Ovary (tissue), 7 donors: ENCODE measurements at regions not wholly inside any gene's neighbourhood (a gene's known extent, or its start where the extent isn't known, plus 50 kb on each side); places are given as distances from the start of the nearest gene placed in this dataset.

Experiments
- DNase-seq, 5 donors: peaks; one replicate each; pipeline ENCODE4 v3.0.0-alpha.2; 2019 to 2020
- H3K27ac ChIP-seq, 2 donors: fragments of 200-600 bp; one replicate each; pipeline versions ENCODE4 v1.5.1 to v1.8.0; 2019 to 2022
- H3K27me3 ChIP-seq: fragments of 200-600 bp; one replicate; pipeline ENCODE4 v1.8.0; 2022
- H3K36me3 ChIP-seq: fragments of 200-600 bp; sonication (generic); one replicate; pipeline ENCODE4 v1.5.1; 2019
- H3K4me1 ChIP-seq: one replicate; pipeline ENCODE4 v1.8.1; 2013; ENCODE audit warnings: mild to moderate bottlenecking, moderate library complexity; ENCODE audit not compliant: insufficient read depth
- H3K4me3 ChIP-seq: fragments of 200-600 bp; sonication (generic); one replicate; pipeline ENCODE4 v1.5.1; 2017
- H3K9me3 ChIP-seq, 2 donors: fragments of 200-600 bp in 1 of 2; sonication (generic) in 1 of 2; one replicate each; pipeline versions ENCODE4 v1.5.1 to v1.8.1; 2013 to 2019; ENCODE audit warnings: mild to moderate bottlenecking in 1 of 2, moderate library complexity in 1 of 2
- CTCF ChIP-seq, 3 donors: fragments of 450-650 bp in 2 of 3; fragments of 200-600 bp in 1 of 3; IDR thresholded peaks; one replicate each; pipeline versions ENCODE4 v1.5.1 to v1.8.0; 2016 to 2022; ENCODE audit warnings: antibody characterized with exemption in 3 of 3, mild to moderate bottlenecking in 1 of 3
- EP300 ChIP-seq: sonication (generic); formaldehyde crosslinking; IDR thresholded peaks from one replicate; pipeline ENCODE4 v1.6.1; 2017; ENCODE audit warnings: antibody characterized with exemption
- POLR2A ChIP-seq: fragments of 450-650 bp; IDR thresholded peaks from one replicate; pipeline ENCODE4 v1.6.1; 2017; ENCODE audit warnings: antibody characterized with exemption, mild to moderate bottlenecking, moderate library complexity
- WGBS, 3 donors: extraction: QIAGEN DNeasy Blood & Tissue Kit in 1 of 3; methylation state at CpG; one replicate each; pipeline versions ENCODE4 v1.1.5 to v1.1.7; 2013 to 2017; 5-methylcytosine and 5-hydroxymethylcytosine counted together
- intact Hi-C, 4 donors: fragments of 100-400 bp; cut with DNase I; formaldehyde crosslinking; loops; one replicate each; pipeline versions ENCODE4 v1.11.0 to v1.15.1; 2022 to 2023
- donor health status: DM: no; HTN: no; CAD: no; lungs with moderate emphysema.
- donor health status: DM: no; HTN: no; CAD: no.
- donor health status: Bipolar disorder and iron deficiency.
- donor health status: DM: no; HTN: no; CAD: no.
- donor health status: DM: yes; HTN: yes; CAD: no.

DNA sequence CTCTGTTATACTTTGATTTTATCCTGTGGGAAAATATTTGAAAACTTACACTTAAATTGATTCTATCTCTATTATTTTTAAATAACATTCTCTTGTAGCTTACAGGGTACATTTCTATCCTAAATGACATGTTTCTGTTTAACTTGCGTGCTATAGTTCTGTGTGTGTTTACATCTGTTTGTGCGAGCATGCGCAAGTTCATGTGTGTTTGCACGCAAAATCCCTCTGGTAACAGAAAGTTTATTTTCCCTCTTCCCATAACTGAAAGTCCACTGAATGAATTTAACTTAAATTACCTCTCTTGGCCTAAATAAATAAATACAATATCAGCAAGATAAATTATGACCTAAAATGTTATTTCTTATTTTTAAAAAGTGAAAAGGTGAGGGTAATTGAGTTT is 117.3 kb upstream of the NEO1 start:
- no peaks in the 10 kb centered on the region for H3K9me3 ChIP-seq
- no peak overlapping the region for H3K4me3 ChIP-seq
- H3K27ac ChIP-seq: no peak overlapping the region
- no peaks in the 10 kb centered on the region for H3K4me1 ChIP-seq
- no peak for DNase-seq
- intact Hi-C loops: no loop called here
- H3K27me3 ChIP-seq: no peaks in the 10 kb centered on the region
- WGBS, 3 donors: 95 to 98% (median 96%) methylated on average over 4 of the region's 4 CpGs
- no peaks in the 10 kb centered on the region for H3K36me3 ChIP-seq
- TF ChIP-seq CTCF (IDR thresholded peaks at IDR 0.05) (no peak), EP300 (no peak), POLR2A (no peak)

GRCh38 chr15:72933976-72934375 is 118.3 kb upstream of the NEO1 start:
- no peaks in the 10 kb centered on the region for H3K27me3 ChIP-seq
- no peak overlapping the region for H3K27ac ChIP-seq
- intact Hi-C loops: no loop called here
- H3K36me3 ChIP-seq: no peaks in the 10 kb centered on the region
- TF ChIP-seq POLR2A (no peak), EP300 (no peak), CTCF (IDR thresholded peaks at IDR 0.05) (no peak)
- H3K4me3 ChIP-seq: no peak overlapping the region
- DNase-seq: no peak
- H3K9me3 ChIP-seq: no peaks in the 10 kb centered on the region
- no peaks in the 10 kb centered on the region for H3K4me1 ChIP-seq
- 60 to 63% (median 63%) methylated on average over 3 of the region's 3 CpGs for WGBS, 3 donors

DNA sequence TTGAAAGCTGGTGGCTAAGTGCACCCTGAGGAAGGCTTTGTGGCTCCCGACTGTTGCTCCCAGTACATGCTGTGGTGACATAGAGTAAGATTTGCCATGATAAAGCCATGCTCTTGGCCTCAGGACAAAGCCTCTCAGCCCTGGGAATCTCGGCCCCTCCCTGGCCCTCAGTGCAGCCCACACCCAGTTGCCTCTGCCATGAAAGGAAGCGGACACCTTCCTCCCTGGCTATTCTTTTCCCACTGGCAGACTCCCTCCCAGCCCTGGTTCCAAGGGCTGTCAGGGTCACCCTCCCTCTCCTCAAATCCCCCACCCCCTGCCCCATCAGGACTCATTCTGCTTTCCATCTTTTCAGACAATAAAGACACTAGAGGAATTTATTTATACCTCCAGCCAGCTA is 119.8 kb upstream of the NEO1 start:
- H3K4me1 ChIP-seq: no peaks in the 10 kb centered on the region
- H3K27ac ChIP-seq: no peak overlapping the region
- no peak for TF ChIP-seq EP300
- TF ChIP-seq POLR2A: no peak
- no peak overlapping the region for H3K4me3 ChIP-seq
- H3K36me3 ChIP-seq: no peaks in the 10 kb centered on the region
- no peak for DNase-seq
- no peaks in the 10 kb centered on the region for H3K9me3 ChIP-seq
- H3K27me3 ChIP-seq: no peaks in the 10 kb centered on the region
- WGBS, 3 donors: 83 to 96% (median 86%) methylated on average over 3 of the region's 3 CpGs
- intact Hi-C loops: no loop called here

DNA sequence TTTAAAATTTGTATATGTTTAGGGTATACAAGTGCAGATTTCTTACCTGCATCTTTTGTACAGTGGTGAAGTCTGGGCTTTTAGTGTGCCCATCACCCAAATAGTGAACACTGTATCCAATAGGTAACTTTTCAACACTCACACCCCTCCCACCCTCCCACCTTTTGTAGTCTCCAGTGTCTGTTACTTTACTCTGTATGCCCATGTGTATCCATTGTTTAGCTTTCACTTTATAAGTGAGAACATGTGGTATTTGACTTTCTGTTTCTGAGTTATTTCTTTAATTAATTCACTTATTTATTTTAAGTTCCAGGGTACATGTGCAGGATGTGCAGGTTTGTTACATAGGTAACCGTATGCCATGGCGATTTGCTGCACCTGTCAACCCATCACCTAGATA is 124.8 kb upstream of the NEO1 start:
- Histone ChIP-seq H3K9me3 (no peaks in the 10 kb centered on the region), H3K4me1 (no peaks in the 10 kb centered on the region), H3K4me3 (no peak overlapping the region), H3K27ac (no peak overlapping the region), H3K27me3 (no peaks in the 10 kb centered on the region), H3K36me3 (no peaks in the 10 kb centered on the region)
- intact Hi-C loops: no loop called here
- TF ChIP-seq CTCF (IDR thresholded peaks at IDR 0.05): no peak
- no peak for TF ChIP-seq POLR2A
- no peak for TF ChIP-seq EP300
- 96 to 98% (median 97%) methylated on average over 2 of the region's 2 CpGs for WGBS, 3 donors
- no peak for DNase-seq

DNA sequence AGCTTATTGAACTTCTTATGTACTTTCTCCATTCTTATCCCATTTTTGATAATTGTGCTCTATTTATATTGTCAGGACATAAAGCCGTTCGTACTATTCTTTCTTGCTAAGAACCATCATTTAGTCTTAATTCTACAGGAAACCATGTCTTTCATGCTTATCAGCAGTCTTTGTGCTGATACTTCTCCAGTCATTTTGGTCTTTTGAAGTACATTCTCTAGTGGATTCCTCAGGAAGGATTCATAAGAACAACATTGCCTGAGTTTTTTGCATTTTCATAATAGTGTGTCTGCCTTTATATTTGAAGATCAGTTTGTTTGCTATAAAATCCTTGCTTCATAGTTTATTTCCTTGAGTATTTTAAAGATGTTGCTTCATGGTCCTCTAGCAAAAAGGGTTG is 126.6 kb upstream of the NEO1 start:
- Histone ChIP-seq H3K9me3 (no peaks in the 10 kb centered on the region), H3K4me3 (no peak overlapping the region), H3K4me1 (no peaks in the 10 kb centered on the region), H3K36me3 (no peaks in the 10 kb centered on the region), H3K27me3 (no peaks in the 10 kb centered on the region), H3K27ac (no peak overlapping the region)
- 56 to 80% (median 69%) methylated on average over 2 of the region's 2 CpGs for WGBS, 3 donors
- DNase-seq: no peak
- TF ChIP-seq CTCF (IDR thresholded peaks at IDR 0.05) (no peak), EP300 (no peak), POLR2A (no peak)
- intact Hi-C loops: no loop called here
